ENCODE measurements at regions not wholly inside any gene's neighbourhood (a gene's known extent, or its start where the extent isn't known, plus 50 kb on each side); places are given as distances from the start of the nearest gene placed in this dataset.

DNA sequence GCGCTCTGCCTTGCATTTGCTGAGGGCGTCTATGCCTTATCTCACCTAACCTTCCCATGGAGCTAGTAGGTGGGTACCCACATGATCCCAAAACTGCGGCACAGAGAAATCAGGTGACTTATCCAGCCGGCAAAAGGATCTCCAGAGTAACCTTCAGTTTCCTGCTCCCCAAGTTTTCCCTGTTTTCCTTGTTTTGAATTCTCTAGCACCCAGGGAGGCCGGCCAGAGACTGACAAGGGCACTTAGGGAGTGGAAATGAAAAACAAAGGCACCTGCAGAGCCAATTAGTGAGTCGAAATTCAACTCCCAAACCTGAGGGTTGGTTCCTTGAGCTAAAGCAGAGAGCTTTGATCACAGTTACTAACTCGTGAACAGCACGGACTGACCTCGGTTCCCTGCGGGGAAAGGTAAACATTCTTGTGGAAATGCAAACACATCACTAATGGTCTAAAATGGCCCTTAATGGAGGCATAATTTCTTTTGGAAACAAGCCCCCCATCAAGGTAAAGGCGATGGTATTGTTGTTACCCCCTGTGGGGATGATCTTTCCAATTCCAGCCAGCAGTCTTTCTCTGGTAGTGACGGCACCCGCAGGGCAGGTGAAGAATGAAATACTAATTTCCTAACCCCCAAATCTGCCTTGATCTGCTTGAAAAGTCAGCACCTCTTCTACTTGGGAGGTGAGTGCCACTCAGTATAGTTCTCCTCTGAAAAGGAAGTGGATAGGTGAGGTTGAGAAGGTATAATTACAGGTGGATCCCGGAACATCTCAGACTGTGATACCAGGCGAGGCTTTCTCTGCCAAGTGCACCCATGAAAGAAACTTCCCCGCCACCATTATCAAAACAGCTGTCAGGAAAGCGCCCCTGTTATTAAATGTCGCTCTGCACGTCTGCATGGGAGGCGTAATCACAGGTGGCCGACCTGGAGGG lies 365.6 kb upstream of the AUTS2 start (continued):
- TF ChIP-seq RXRA (IDR thresholded peaks at IDR 0.05; ENCODE audit: insufficient read depth, low read depth, low read length) (no peak), KDM1A (IDR thresholded peaks at IDR 0.05; ENCODE audit: borderline replicate concordance, low read length) (peak; percentile 67; the same call in 1 of the 2 replicates), TBP (IDR thresholded peaks at IDR 0.05; ENCODE audit: low read depth, low read length) (no peak), SIN3A (conservative IDR thresholded peaks at IDR 0.05 in 1 of 2, IDR thresholded peaks at IDR 0.05 in 1 of 2; ENCODE audit: low read depth in 1 of 2, low read length in 2 of 2) (no peak), HDAC2 (IDR thresholded peaks at IDR 0.05; ENCODE audit: borderline replicate concordance in 1 of 2, low read depth in 2 of 2, low read length in 2 of 2) (peak; percentile 21 to 60; a peak in 2 of 4 replicates), SP2 (IDR thresholded peaks at IDR 0.05; ENCODE audit: low read length) (no peak), SIX5 (IDR thresholded peaks at IDR 0.05; ENCODE audit: low read depth, low read length) (no peak), EP300 (IDR thresholded peaks at IDR 0.05; ENCODE audit: borderline replicate concordance in 1 of 2, low read depth in 2 of 2, low read length in 2 of 2) (peak in 1 of 2 experiments; percentile 84; a peak in 1 of 3 replicates), EGR1 (IDR thresholded peaks at IDR 0.05; ENCODE audit: borderline replicate concordance, low read depth, low read length) (no peak), TEAD4 (IDR thresholded peaks at IDR 0.05; ENCODE audit: low read depth, low read length) (peak; percentile 26; the same call in 1 of the 2 replicates), BACH1 (IDR thresholded peaks at IDR 0.05; ENCODE audit: low read length) (no peak), FOSL1 (IDR thresholded peaks at IDR 0.05; ENCODE audit: insufficient read depth, low read depth, low read length) (no peak), PHF8 (conservative IDR thresholded peaks at IDR 0.05; ENCODE audit: low read depth, low read length) (no peak), SIRT6 (IDR thresholded peaks at IDR 0.05; ENCODE audit: low read length) (no peak), SAP30 (IDR thresholded peaks at IDR 0.05; ENCODE audit: insufficient read depth, insufficient replicate concordance, low read length) (no peak)
- TF ChIP-seq, protein P1, sequence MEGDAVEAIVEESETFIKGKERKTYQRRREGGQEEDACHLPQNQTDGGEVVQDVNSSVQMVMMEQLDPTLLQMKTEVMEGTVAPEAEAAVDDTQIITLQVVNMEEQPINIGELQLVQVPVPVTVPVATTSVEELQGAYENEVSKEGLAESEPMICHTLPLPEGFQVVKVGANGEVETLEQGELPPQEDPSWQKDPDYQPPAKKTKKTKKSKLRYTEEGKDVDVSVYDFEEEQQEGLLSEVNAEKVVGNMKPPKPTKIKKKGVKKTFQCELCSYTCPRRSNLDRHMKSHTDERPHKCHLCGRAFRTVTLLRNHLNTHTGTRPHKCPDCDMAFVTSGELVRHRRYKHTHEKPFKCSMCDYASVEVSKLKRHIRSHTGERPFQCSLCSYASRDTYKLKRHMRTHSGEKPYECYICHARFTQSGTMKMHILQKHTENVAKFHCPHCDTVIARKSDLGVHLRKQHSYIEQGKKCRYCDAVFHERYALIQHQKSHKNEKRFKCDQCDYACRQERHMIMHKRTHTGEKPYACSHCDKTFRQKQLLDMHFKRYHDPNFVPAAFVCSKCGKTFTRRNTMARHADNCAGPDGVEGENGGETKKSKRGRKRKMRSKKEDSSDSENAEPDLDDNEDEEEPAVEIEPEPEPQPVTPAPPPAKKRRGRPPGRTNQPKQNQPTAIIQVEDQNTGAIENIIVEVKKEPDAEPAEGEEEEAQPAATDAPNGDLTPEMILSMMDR (IDR thresholded peaks at IDR 0.05; ENCODE audit: control extremely low read depth in 1 of 3, insufficient read depth in 1 of 3, low read depth in 1 of 3, low read length in 3 of 3): no peak
- TF ChIP-seq, protein P2, sequence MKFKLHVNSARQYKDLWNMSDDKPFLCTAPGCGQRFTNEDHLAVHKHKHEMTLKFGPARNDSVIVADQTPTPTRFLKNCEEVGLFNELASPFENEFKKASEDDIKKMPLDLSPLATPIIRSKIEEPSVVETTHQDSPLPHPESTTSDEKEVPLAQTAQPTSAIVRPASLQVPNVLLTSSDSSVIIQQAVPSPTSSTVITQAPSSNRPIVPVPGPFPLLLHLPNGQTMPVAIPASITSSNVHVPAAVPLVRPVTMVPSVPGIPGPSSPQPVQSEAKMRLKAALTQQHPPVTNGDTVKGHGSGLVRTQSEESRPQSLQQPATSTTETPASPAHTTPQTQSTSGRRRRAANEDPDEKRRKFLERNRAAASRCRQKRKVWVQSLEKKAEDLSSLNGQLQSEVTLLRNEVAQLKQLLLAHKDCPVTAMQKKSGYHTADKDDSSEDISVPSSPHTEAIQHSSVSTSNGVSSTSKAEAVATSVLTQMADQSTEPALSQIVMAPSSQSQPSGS (IDR thresholded peaks at IDR 0.05; ENCODE audit: low read length): 0 out of 2 replicates have a peak, but pooled peaks have one; percentile 31

Measured in H1 (cell line).